RPMI7951 (cell line): ENCODE measurements at regions not wholly inside any gene's neighbourhood (a gene's known extent, or its start where the extent isn't known, plus 50 kb on each side); places are given as distances from the start of the nearest gene placed in this dataset.
"Not testable (repeated sequence)": the region's sequence is repeated elsewhere in the genome, so short reads cannot be mapped to it uniquely, and the experiment has no call there.

Experiments used
- DNase-seq: peaks from one replicate; pipeline ENCODE4 v3.0.0-alpha.2; 2012; ENCODE audit warnings: low read depth

DNA sequence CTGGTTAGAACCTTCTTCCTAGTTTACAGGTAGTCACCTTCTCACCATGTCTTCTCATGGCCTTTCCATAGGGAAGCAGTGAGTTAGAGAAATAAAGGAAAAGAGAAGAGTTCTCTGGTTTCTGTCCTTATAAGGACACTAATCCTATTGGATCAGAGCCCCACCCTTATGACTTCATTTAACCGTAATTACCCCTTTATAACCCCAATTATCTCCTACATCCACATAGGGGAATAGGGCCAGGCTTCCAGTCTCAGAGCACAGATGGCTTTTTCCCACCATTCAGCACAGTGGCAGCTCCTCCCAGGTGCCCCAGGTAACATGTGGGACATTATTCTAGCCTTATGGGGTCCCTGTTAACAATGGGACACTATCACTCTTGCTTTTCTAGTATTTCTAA, 602.9 kb downstream of the RPIA start:
- DNase-seq = not testable (repeated sequence)

DNA sequence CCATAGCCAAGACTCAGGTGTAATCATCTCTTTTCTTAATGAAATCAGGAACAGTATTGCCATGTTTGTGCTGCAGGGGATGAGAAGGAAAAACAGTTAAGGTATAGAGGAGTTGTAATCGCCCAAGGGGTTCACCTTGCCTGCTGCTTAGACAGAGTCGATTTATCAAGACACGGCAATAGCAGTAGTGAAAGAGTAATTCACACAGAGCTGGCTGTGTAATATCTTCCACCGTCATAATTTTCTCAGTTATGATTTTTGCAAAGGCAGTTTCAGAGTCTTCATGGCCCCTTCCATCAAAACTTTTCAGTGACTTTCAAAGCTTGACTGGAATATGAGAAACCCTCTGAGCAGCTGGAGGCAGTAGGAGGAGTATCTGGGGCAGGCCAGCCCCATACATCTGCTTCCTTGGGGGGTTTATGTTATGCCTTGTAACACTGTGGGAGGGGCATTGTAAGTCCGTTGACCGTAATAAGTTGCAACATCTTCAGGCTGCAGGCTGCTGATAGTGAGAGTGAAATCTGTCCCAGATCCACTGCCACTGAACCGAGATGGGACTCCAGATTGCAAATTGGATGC, 605.4 kb downstream of the RPIA start:
- DNase-seq = not testable (repeated sequence)

DNA sequence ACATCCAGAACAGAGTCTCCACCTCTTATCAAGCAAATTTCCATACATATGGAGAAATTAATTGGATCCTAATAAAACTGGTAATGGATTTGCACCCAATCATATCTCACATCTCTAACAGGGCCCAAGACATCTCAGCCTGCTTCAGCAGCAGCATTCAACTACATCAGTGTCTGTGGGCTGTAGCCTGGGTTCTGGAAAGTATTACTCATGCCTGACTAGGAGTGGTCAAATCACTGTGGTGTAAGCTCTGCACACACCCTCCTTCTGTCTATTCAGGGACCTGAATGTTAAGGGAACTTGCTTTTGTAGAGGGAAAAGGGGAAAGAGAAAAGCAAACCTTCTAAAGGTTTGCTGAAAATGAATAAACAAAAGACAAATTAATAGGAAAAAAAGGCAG, 607.7 kb downstream of the RPIA start:
- not testable (repeated sequence) for DNase-seq

DNA sequence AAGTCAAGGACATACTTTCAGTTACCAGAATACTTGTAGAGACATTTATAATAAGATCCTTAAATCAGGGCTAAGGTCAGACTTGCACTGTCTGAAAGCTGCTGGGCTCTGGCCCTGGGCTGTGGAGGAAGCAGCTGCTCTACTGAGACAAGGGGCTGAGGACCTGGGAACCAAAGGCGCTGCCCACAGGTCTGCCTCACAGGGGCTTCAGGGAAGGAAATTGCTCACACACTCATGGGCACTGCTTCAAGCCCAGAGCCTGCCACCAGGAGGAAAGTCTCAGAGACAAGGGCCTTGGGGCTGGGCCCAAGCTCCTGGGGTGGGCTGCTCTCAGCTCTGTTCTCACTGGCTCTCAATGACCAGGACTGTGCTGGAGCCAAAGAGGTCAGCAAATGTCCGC, 614.1 kb downstream of the RPIA start:
- DNase-seq = not testable (repeated sequence)

DNA sequence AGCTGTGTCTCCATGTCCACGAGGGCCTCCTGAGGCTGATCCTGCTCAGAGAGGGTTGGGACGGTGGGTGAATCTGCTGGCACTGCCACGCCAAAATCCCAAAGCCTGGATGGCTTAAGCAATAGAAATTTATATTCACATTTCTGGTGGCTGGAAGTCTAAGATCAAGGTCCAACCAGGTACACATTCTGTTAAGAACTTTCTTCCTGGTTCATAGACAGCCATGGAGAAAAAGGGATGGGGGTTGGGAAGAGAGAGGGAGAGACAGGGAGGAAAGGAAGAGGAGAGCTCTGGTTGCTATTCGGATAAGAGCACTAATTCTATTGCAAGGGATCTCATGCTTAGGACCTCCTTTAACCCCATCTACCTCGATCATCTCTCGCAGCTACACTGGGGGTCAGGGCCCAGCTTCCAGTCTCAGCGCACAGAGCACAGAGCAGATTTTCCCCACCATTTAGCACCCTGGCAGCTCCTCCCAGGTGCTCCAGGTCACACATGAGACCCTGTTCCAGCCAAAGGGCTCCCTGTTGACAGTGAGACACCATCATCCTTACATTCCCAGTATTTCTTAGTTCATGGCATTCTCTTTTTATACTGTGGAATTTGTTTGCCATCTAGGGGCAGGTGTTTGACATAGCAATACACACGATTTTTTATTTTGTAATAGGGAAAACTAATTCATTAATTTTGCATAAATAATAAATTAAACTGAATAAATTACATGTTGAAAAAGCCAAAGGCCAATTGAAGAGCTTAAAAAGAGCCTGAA, 615.6 kb downstream of the RPIA start:
- DNase-seq = not testable (repeated sequence)

DNA sequence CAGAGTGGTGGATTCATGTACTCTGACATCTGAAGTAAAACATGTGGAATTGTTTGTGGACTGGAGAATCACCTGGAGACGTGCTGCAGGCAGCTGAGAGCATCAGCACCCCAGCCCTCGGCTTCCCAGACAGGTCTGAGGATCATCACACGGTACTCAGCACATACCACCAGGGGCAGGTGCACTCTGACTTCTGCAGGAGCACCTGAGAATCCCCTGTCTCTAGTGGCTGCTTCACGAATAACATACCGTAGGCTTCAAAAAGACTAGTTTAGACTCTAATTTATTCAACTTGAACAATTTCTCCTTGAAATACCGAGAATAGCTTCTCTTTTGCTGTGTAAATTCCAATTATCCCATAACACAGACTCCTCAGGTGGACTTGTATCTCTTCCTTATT, 627.5 kb downstream of the RPIA start:
- DNase-seq = not testable (repeated sequence)

DNA sequence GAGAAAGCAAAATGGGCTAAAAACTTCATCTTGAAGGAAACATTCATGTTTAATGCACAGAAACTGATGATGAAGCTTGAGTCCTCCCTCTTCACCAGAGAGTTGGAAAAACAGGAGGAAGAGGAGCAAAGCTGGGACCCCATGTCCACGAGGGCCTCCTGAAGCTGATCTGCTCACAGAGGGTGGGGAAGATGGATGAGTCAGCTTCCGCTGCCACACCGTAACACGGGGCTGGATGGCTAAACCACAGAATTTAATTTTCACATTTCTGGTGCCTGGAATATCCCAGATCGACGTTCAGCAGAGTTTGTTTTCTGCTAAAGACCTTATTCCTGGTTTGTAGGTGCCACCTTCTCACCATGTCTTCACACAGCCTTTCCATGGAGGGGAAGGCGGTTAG, 634.4 kb downstream of the RPIA start:
- DNase-seq = not testable (repeated sequence)

DNA sequence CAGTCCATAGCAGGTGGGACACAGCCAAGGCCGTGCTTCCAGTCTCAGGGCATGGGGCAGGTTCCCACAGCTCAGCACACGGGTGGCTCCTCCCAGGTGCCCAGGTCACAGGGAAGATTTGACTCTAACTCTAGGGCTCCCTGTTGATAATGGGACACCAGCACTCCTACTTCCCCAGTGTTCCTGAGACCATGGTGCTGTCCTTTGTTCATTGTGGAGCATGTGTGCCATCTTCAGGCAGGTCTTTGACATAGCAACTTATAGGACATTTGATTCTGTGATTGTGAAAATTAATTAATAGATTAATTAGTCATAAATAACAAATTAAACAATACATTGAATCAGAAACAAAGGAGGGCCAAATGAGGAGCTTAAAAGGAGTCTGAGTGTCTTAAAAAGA, 635.0 kb downstream of the RPIA start:
- DNase-seq = peak; percentile 2

DNA sequence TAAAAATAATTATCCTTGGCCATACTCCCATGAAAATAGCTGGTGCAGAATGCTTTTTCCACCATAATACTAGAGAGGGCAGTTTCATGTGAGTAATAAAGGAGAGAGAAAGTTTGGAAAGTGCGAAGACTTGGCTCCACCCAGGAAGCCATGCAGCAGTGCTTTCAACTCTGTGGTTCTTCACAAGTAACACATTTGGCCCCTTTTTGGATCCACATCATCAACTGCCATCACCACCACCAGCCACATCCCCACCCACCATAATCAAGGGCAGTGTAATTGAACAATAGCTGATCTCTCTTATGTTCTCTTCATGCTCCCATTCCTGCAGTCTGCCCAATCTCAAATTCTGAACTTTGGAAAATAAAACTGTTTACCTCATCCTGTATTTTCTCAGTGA, 637.3 kb downstream of the RPIA start:
- DNase-seq = not testable (repeated sequence)
